EL (cell line): ENCODE measurements at regions not wholly inside any gene's neighbourhood (a gene's known extent, or its start where the extent isn't known, plus 50 kb on each side); places are given as distances from the start of the nearest gene placed in this dataset.
A peak's percentile ranks its signal among the peaks of the same experiment; 100 is the strongest.

Experiments
- DNase-seq: peaks from one replicate; pipeline ENCODE4 v3.0.0-alpha.2; 2016

GRCh38 chr5:125012727-125013451 lies 266.4 kb upstream of the ZNF608 start:
- DNase-seq: no peak

- DNase-seq: no peak
Observed at GRCh38 chr5:125014202-125014601, 267.8 kb upstream of the ZNF608 start.

- no peak for DNase-seq
Observed at GRCh38 chr5:125017796-125018195, 271.4 kb upstream of the ZNF608 start.

GRCh38 chr5:125023673-125024072 lies 277.2 kb upstream of the ZNF608 start:
- peak; percentile 20 for DNase-seq

- no peak for DNase-seq
Observed at GRCh38 chr5:125026867-125027731, 280.7 kb upstream of the ZNF608 start.

GRCh38 chr5:125032286-125032685 lies 285.8 kb upstream of the ZNF608 start:
- no peak for DNase-seq

- no peak for DNase-seq
Observed at GRCh38 chr5:125033602-125034001, 287.2 kb upstream of the ZNF608 start.

- DNase-seq: no peak
Observed at GRCh38 chr5:125034331-125034730, 287.9 kb upstream of the ZNF608 start.

GRCh38 chr5:125036494-125036893 lies 290.1 kb upstream of the ZNF608 start:
- DNase-seq: no peak

- no peak for DNase-seq
Observed at GRCh38 chr5:125037020-125037419, 290.6 kb upstream of the ZNF608 start.

GRCh38 chr5:125037530-125037929 lies 291.1 kb upstream of the ZNF608 start:
- no peak for DNase-seq

- no peak for DNase-seq
Observed at GRCh38 chr5:125038477-125038876, 292.0 kb upstream of the ZNF608 start.

GRCh38 chr5:125041798-125042197 lies 295.4 kb upstream of the ZNF608 start:
- DNase-seq: no peak

- peak; percentile 62 for DNase-seq
Observed at GRCh38 chr5:125042261-125042890, 295.9 kb upstream of the ZNF608 start.

- DNase-seq: peak; percentile 87
Observed at GRCh38 chr5:125043781-125044391, 297.4 kb upstream of the ZNF608 start.

- peak; percentile 35 for DNase-seq
Observed at GRCh38 chr5:125044491-125045282, 298.2 kb upstream of the ZNF608 start.

- peak; percentile 18 for DNase-seq
Observed at GRCh38 chr5:125045646-125046045, 299.2 kb upstream of the ZNF608 start.

GRCh38 chr5:125046838-125047237 lies 300.4 kb upstream of the ZNF608 start:
- no peak for DNase-seq

- no peak for DNase-seq
Observed at GRCh38 chr5:125047871-125048270, 301.4 kb upstream of the ZNF608 start.

GRCh38 chr5:125049721-125050702 lies 303.6 kb upstream of the ZNF608 start:
- DNase-seq: no peak

GRCh38 chr5:125050926-125051325 lies 304.5 kb upstream of the ZNF608 start:
- DNase-seq: no peak
